Stomach (tissue), 8 donors: ENCODE measurements at regions not wholly inside any gene's neighbourhood (a gene's known extent, or its start where the extent isn't known, plus 50 kb on each side); places are given as distances from the start of the nearest gene placed in this dataset.

Experiments
- DNase-seq, 2 donors: peaks; one replicate each; pipeline versions ENCODE4 v3.0.0 to v3.0.0-alpha.2; 2013 to 2019
- H3K27ac ChIP-seq, 5 donors: fragments of 200-600 bp in 4 of 5; sonication (generic) in 4 of 5; one replicate each; pipeline ENCODE4 v1.5.1; 2013 to 2019; ENCODE audit warnings: mild to moderate bottlenecking in 1 of 5, moderate library complexity in 1 of 5
- H3K27me3 ChIP-seq, 3 donors: fragments of 200-600 bp; sonication (generic); one replicate each; pipeline ENCODE4 v1.5.1; 2017 to 2019; ENCODE audit warnings: mixed run types in 1 of 3
- H3K36me3 ChIP-seq, 4 donors: fragments of 200-600 bp; sonication (generic); 1 replicate in 3 of 4; 2 replicates in 1 of 4; pipeline ENCODE4 v1.5.1; 2016 to 2019
- H3K4me1 ChIP-seq, 4 donors: fragments of 200-600 bp; sonication (generic); one replicate each; pipeline ENCODE4 v1.5.1; 2016 to 2019
- H3K4me3 ChIP-seq, 4 donors: fragments of 200-600 bp; sonication (generic) in 3 of 4; one replicate each; pipeline ENCODE4 v1.5.1; 2016 to 2019; ENCODE audit warnings: mild to moderate bottlenecking in 1 of 4
- H3K9me3 ChIP-seq, 4 donors: fragments of 200-600 bp; sonication (generic); one replicate each; pipeline ENCODE4 v1.5.1; 2016 to 2019
- CTCF ChIP-seq, 7 experiments: fragments of 450-650 bp in 4 of 7; fragments of 200-600 bp in 3 of 7; sonication (generic) in 3 of 7; IDR thresholded peaks; one replicate each; pipeline ENCODE4 v1.5.1; 2016 to 2019; ENCODE audit warnings: antibody characterized with exemption in 7 of 7, control low read depth in 2 of 7, mild to moderate bottlenecking in 1 of 7
- EP300 ChIP-seq: sonication (generic); formaldehyde crosslinking; IDR thresholded peaks from one replicate; pipeline ENCODE4 v1.6.1; 2017; ENCODE audit warnings: antibody characterized with exemption
- POLR2A ChIP-seq, 4 donors: fragments of 450-650 bp; IDR thresholded peaks; one replicate each; pipeline ENCODE4 v1.6.1; 2016; ENCODE audit warnings: antibody characterized with exemption in 4 of 4, control low read depth in 2 of 4, mild to moderate bottlenecking in 1 of 4, moderate library complexity in 1 of 4
- POLR2AphosphoS5 ChIP-seq, 3 donors: sonication (generic); formaldehyde crosslinking; IDR thresholded peaks; one replicate each; pipeline ENCODE4 v1.6.1; 2016; ENCODE audit warnings: antibody characterized with exemption in 3 of 3
- WGBS, 5 donors: extraction: QIAGEN DNeasy Blood & Tissue Kit in 3 of 5; methylation state at CpG; one replicate each; pipeline versions ENCODE4 v1.1.5 to v1.1.7; 2013 to 2018; 5-methylcytosine and 5-hydroxymethylcytosine counted together
- intact Hi-C: fragments of 100-400 bp; cut with DNase I; formaldehyde crosslinking; loops from one replicate; pipeline ENCODE4 v1.15.1; 2023; ENCODE audit warnings: low total_unique reads
- donor health status: healthy with polysubstance abuse.
- donor health status: Bipolar disorder and iron deficiency.
- donor health status: healthy.

GRCh38 chr21:24200052-24200451 is 1407.2 kb downstream of the MRPL39 start:
- H3K4me3 ChIP-seq = no peak overlapping the region
- TF ChIP-seq POLR2A (IDR thresholded peaks at IDR 0.05) = no peak
- no peak for TF ChIP-seq CTCF (IDR thresholded peaks at IDR 0.05)
- no peak for TF ChIP-seq EP300
- TF ChIP-seq POLR2AphosphoS5 (IDR thresholded peaks at IDR 0.05) = no peak
- H3K4me1 ChIP-seq = no peaks in the 10 kb centered on the region
- no peaks in the 10 kb centered on the region for H3K9me3 ChIP-seq
- H3K27ac ChIP-seq = no peak overlapping the region
- intact Hi-C loops = no loop called here
- H3K27me3 ChIP-seq = no peaks in the 10 kb centered on the region
- no peaks in the 10 kb centered on the region for H3K36me3 ChIP-seq
- WGBS, 5 donors = 87 to 94% (median 89%) methylated on average over 2 of the region's 2 CpGs
- no peak for DNase-seq

DNA sequence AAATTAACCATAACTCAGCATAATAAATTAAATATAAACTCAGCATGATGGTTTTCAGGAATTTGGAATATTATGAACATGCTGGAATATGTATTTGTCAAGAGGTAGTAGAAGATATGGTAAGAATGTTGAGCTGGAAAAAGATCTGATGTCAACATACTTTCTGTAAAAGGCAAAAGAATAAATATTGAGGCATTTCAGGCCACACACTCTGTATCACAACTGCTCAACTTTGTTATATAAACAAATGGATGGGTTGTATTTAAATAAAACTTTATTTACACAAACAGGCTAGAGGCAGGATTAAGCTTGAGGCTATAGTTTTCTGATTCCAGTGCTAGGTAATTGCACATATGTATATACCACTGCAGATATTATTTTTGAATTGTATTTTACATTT is 1409.4 kb downstream of the MRPL39 start:
- no peaks in the 10 kb centered on the region for H3K27me3 ChIP-seq
- no peaks in the 10 kb centered on the region for H3K9me3 ChIP-seq
- no peak overlapping the region for H3K27ac ChIP-seq
- intact Hi-C loops = no loop called here
- DNase-seq = no peak
- no peak overlapping the region for H3K4me3 ChIP-seq
- no peak for TF ChIP-seq EP300
- no peak for TF ChIP-seq CTCF (IDR thresholded peaks at IDR 0.05)
- TF ChIP-seq POLR2A (IDR thresholded peaks at IDR 0.05) = no peak
- TF ChIP-seq POLR2AphosphoS5 (IDR thresholded peaks at IDR 0.05) = no peak
- H3K36me3 ChIP-seq = no peaks in the 10 kb centered on the region
- no peaks in the 10 kb centered on the region for H3K4me1 ChIP-seq

DNA sequence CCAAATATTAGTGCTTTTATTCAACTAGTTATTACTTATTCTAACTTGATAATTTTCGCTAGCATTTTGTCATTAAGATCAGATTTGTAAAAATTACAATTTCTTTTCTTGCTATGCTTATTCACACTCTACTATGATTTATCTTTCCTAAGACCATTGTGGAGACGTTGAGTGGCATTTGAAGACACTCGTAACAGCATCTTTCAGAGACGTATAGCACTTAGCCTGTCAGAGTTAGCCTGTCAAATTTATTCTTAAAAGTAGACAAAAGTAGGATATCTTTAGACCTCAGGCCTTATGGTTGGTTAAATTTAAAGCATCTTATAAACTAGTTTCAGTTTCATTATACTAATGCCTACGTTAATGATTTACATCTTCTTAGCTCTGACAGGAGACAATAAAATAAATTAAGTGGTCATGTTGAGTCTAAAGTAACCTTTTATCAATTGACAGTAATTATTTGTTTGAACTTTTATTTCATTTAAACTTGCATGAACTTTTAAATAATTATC is 1410.1 kb downstream of the MRPL39 start:
- Histone ChIP-seq H3K36me3 (no peaks in the 10 kb centered on the region), H3K27me3 (no peaks in the 10 kb centered on the region), H3K4me1 (no peaks in the 10 kb centered on the region), H3K27ac (no peak overlapping the region), H3K9me3 (no peaks in the 10 kb centered on the region), H3K4me3 (no peak overlapping the region)
- intact Hi-C loops = no loop called here
- WGBS, 5 donors = 64 to 82% (median 77%) methylated on average over 5 of the region's 5 CpGs
- TF ChIP-seq CTCF (IDR thresholded peaks at IDR 0.05) = no peak
- no peak for TF ChIP-seq POLR2AphosphoS5 (IDR thresholded peaks at IDR 0.05)
- TF ChIP-seq POLR2A (IDR thresholded peaks at IDR 0.05) = no peak
- no peak for TF ChIP-seq EP300
- DNase-seq = no peak

GRCh38 chr21:24188506-24188905 is 1418.8 kb downstream of the MRPL39 start:
- DNase-seq = no peak
- no peak overlapping the region for H3K27ac ChIP-seq
- 59 to 77% (median 66%) methylated on average over 4 of the region's 4 CpGs for WGBS, 5 donors
- H3K27me3 ChIP-seq = no peaks in the 10 kb centered on the region
- intact Hi-C loops = no loop called here
- peaks cover 0 to 5% (median 0%) of the 10 kb centered on the region in 4 donors for H3K9me3 ChIP-seq
- no peak overlapping the region for H3K4me3 ChIP-seq
- TF ChIP-seq POLR2A (IDR thresholded peaks at IDR 0.05) (no peak), POLR2AphosphoS5 (IDR thresholded peaks at IDR 0.05) (no peak), EP300 (no peak), CTCF (IDR thresholded peaks at IDR 0.05) (no peak)
- H3K36me3 ChIP-seq = no peaks in the 10 kb centered on the region
- H3K4me1 ChIP-seq = no peaks in the 10 kb centered on the region
